Gastrocnemius medialis (tissue), 4 donors: ENCODE measurements at regions not wholly inside any gene's neighbourhood (a gene's known extent, or its start where the extent isn't known, plus 50 kb on each side); places are given as distances from the start of the nearest gene placed in this dataset.

Source experiments
- ATAC-seq, 2 donors: fragments of 150-250 bp; one replicate each; pipeline ENCODE4 v1.9.1; 2016
- DNase-seq, 2 donors: peaks; one replicate each; pipeline ENCODE4 v3.0.0-alpha.2; 2019
- H3K27ac ChIP-seq, 4 donors: fragments of 200-600 bp; sonication (generic); 1 replicate in 1 of 4; 2 replicates in 3 of 4; pipeline ENCODE4 v1.5.1; 2016 to 2018; ENCODE audit warnings: mild to moderate bottlenecking in 2 of 4, moderate library complexity in 1 of 4
- H3K27me3 ChIP-seq, 3 donors: fragments of 200-600 bp; sonication (generic) in 2 of 3; 1 replicate in 1 of 3; 2 replicates in 2 of 3; pipeline versions ENCODE4 v1.5.1 to v1.6.0; 2016 to 2019; ENCODE audit warnings: mild to moderate bottlenecking in 1 of 3, moderate library complexity in 1 of 3
- H3K36me3 ChIP-seq, 2 donors: fragments of 200-600 bp; sonication (generic) in 1 of 2; one replicate each; pipeline ENCODE4 v1.5.1; 2017 to 2018
- H3K4me1 ChIP-seq, 2 donors: fragments of 200-600 bp; sonication (generic) in 1 of 2; one replicate each; pipeline ENCODE4 v1.5.1; 2016 to 2017; ENCODE audit warnings: mild to moderate bottlenecking in 2 of 2
- H3K4me3 ChIP-seq, 4 donors: fragments of 200-600 bp; sonication (generic) in 3 of 4; 1 replicate in 1 of 4; 2 replicates in 3 of 4; pipeline ENCODE4 v1.5.1; 2016 to 2019; ENCODE audit warnings: mild to moderate bottlenecking in 2 of 4
- H3K9me3 ChIP-seq, 3 donors: fragments of 200-600 bp; sonication (generic) in 2 of 3; 1 replicate in 1 of 3; 2 replicates in 2 of 3; pipeline ENCODE4 v1.5.1; 2016 to 2019
- POLR2A ChIP-seq, 2 donors: fragments of 450-650 bp; IDR thresholded peaks; one replicate each; pipeline ENCODE4 v1.6.1; 2017; ENCODE audit warnings: antibody characterized with exemption in 2 of 2, mild to moderate bottlenecking in 2 of 2, moderate library complexity in 2 of 2
- in situ Hi-C, 4 donors: fragments of 200-750 bp; cut with MboI; loops; one replicate each; pipeline versions ENCODE4 v1.15.0 to v1.8.0; 2017; ENCODE audit warnings: low sequenced_read_pairs in 4 of 4
- intact Hi-C: fragments of 100-400 bp; cut with DNase I; formaldehyde crosslinking; loops from one replicate; pipeline ENCODE4 v1.15.1; 2023; ENCODE audit warnings: low total_unique reads
- TF ChIP-seq, protein P1 (sequence below), 5 experiments: fragments of 450-650 bp in 3 of 5; fragments of 200-600 bp in 2 of 5; sonication (generic) in 2 of 5; IDR thresholded peaks in 4 of 5; conservative IDR thresholded peaks in 1 of 5; 1 replicate in 4 of 5; 2 replicates in 1 of 5; pipeline ENCODE4 v1.5.1; 2016 to 2019; ENCODE audit warnings: antibody characterized with exemption in 5 of 5, mild to moderate bottlenecking in 3 of 5, moderate library complexity in 3 of 5

GRCh38 chr2:215530191-215530968 is 94.5 kb upstream of the FN1 start:
- no peak for TF ChIP-seq POLR2A (IDR thresholded peaks at IDR 0.05)
- TF ChIP-seq, protein P1, sequence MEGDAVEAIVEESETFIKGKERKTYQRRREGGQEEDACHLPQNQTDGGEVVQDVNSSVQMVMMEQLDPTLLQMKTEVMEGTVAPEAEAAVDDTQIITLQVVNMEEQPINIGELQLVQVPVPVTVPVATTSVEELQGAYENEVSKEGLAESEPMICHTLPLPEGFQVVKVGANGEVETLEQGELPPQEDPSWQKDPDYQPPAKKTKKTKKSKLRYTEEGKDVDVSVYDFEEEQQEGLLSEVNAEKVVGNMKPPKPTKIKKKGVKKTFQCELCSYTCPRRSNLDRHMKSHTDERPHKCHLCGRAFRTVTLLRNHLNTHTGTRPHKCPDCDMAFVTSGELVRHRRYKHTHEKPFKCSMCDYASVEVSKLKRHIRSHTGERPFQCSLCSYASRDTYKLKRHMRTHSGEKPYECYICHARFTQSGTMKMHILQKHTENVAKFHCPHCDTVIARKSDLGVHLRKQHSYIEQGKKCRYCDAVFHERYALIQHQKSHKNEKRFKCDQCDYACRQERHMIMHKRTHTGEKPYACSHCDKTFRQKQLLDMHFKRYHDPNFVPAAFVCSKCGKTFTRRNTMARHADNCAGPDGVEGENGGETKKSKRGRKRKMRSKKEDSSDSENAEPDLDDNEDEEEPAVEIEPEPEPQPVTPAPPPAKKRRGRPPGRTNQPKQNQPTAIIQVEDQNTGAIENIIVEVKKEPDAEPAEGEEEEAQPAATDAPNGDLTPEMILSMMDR (IDR thresholded peaks at IDR 0.05 in 4 of 5, conservative IDR thresholded peaks at IDR 0.05 in 1 of 5), result no peak
- no peak overlapping the region for H3K27ac ChIP-seq
- no peak overlapping the region for H3K4me3 ChIP-seq
- DNase-seq (no peak), ATAC-seq (no peak)
- no peaks in the 10 kb centered on the region for H3K36me3 ChIP-seq
- in situ Hi-C loops, result no loop called here
- no peaks in the 10 kb centered on the region for H3K9me3 ChIP-seq
- H3K27me3 ChIP-seq, result no peaks in the 10 kb centered on the region
- H3K4me1 ChIP-seq, result no peaks in the 10 kb centered on the region
- intact Hi-C loops, result no loop called here

DNA sequence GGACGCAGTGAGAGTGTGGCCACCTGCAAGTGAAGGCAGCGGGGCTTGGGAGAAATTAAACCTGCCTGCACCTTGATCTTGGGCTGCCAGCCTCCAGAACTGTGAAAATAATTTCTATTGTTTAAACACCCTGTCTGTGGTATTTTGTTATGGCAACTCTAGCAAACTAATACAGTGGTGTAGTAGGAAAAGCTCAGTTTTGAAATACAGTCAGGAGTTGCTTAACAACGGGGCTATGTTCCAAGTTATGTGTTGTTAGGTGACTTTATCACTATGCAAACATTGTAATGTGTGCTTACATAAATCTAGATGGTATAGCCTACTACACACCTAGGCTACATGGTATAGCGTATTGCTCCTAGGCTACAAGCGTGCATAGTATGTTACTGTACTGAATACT is 93.4 kb upstream of the FN1 start:
- in situ Hi-C loops, result no loop called here
- no peaks in the 10 kb centered on the region for H3K9me3 ChIP-seq
- no peaks in the 10 kb centered on the region for H3K4me1 ChIP-seq
- DNase-seq (no peak), ATAC-seq (no peak)
- H3K27ac ChIP-seq, result no peak overlapping the region
- intact Hi-C loops, result no loop called here
- no peaks in the 10 kb centered on the region for H3K27me3 ChIP-seq
- no peak overlapping the region for H3K4me3 ChIP-seq
- TF ChIP-seq, protein P1 (IDR thresholded peaks at IDR 0.05 in 4 of 5, conservative IDR thresholded peaks at IDR 0.05 in 1 of 5), result no peak
- no peak for TF ChIP-seq POLR2A (IDR thresholded peaks at IDR 0.05)
- H3K36me3 ChIP-seq, result no peaks in the 10 kb centered on the region

GRCh38 chr2:215528555-215528954 is 92.7 kb upstream of the FN1 start:
- no peak for ATAC-seq
- no peak overlapping the region for H3K27ac ChIP-seq
- intact Hi-C loops, result no loop called here

DNA sequence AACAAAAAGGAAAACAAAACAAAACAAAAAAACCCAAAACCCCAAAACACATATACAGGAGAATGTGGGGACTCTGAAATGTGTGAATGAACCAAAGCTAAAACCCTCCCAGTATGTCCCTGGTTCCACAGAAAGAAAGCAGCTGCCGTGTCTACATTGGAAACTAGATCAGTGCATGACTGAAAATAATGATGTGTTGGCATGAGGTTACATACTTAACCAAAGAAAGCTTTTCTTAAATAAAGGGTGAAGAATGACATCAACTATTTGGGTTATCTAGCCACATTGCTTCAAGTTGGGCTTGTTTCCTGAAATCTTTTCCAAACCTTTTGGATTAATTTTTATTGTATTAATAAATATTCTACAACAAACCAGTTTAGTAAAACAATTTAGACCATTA is 91.9 kb upstream of the FN1 start:
- no peaks in the 10 kb centered on the region for H3K9me3 ChIP-seq
- in situ Hi-C loops (no loop called here), intact Hi-C loops (no loop called here)
- H3K36me3 ChIP-seq, result no peaks in the 10 kb centered on the region
- H3K27ac ChIP-seq, result no peak overlapping the region
- DNase-seq (no peak), ATAC-seq (no peak)
- H3K27me3 ChIP-seq, result no peaks in the 10 kb centered on the region
- TF ChIP-seq, protein P1 (IDR thresholded peaks at IDR 0.05 in 4 of 5, conservative IDR thresholded peaks at IDR 0.05 in 1 of 5), result no peak
- TF ChIP-seq POLR2A (IDR thresholded peaks at IDR 0.05), result no peak
- H3K4me1 ChIP-seq, result no peaks in the 10 kb centered on the region
- no peak overlapping the region for H3K4me3 ChIP-seq

More at GRCh38 chr2:215528555-215528954, 92.7 kb upstream of the FN1 start:
- Histone ChIP-seq H3K36me3 (no peaks in the 10 kb centered on the region), H3K9me3 (no peaks in the 10 kb centered on the region), H3K4me1 (no peaks in the 10 kb centered on the region), H3K4me3 (no peak overlapping the region), H3K27me3 (no peaks in the 10 kb centered on the region)
- in situ Hi-C loops, result no loop called here
- no peak for DNase-seq
- TF ChIP-seq, protein P1 (IDR thresholded peaks at IDR 0.05 in 4 of 5, conservative IDR thresholded peaks at IDR 0.05 in 1 of 5), result no peak
- TF ChIP-seq POLR2A (IDR thresholded peaks at IDR 0.05), result no peak

GRCh38 chr2:215526341-215526740 is 90.5 kb upstream of the FN1 start:
- intact Hi-C loops, result no loop called here
- in situ Hi-C loops, result no loop called here

More at GRCh38 chr2:215526341-215526740, 90.5 kb upstream of the FN1 start:
- DNase-seq, result no peak
- no peaks in the 10 kb centered on the region for H3K27me3 ChIP-seq
- H3K9me3 ChIP-seq, result no peaks in the 10 kb centered on the region
- TF ChIP-seq, protein P1 (IDR thresholded peaks at IDR 0.05 in 4 of 5, conservative IDR thresholded peaks at IDR 0.05 in 1 of 5), result no peak
- no peak for TF ChIP-seq POLR2A (IDR thresholded peaks at IDR 0.05)
- H3K36me3 ChIP-seq, result no peaks in the 10 kb centered on the region
- no peaks in the 10 kb centered on the region for H3K4me1 ChIP-seq
- ATAC-seq, result no peak
- no peak overlapping the region for H3K4me3 ChIP-seq
- no peak overlapping the region for H3K27ac ChIP-seq
